Stimulated activated memory B cell treated with anti-CD40 and anti-IgM and Interleukin-4, amounts not matched to agents 10 μg/mL and 1 μg/mL and 100 μg/mL, for 72 hours (primary cell): ENCODE measurements at regions not wholly inside any gene's neighbourhood (a gene's known extent, or its start where the extent isn't known, plus 50 kb on each side); places are given as distances from the start of the nearest gene placed in this dataset.

Experiments
- ATAC-seq: fragments of 150-1000 bp; cut with Tn5 transposase; 2 replicates; pipeline ENCODE4 v1.10.0; 2021
- H3K27ac Mint-ChIP-seq: one replicate; pipeline ENCODE4 v1.8.0; 2022; ENCODE audit warnings: mild to moderate bottlenecking, mixed read lengths
- H3K27me3 Mint-ChIP-seq: one replicate; pipeline ENCODE4 v1.8.0; 2022; ENCODE audit warnings: mixed read lengths
- H3K36me3 Mint-ChIP-seq: one replicate; pipeline ENCODE4 v1.8.0; 2022; ENCODE audit warnings: mixed read lengths
- H3K4me1 Mint-ChIP-seq: one replicate; pipeline ENCODE4 v1.8.0; 2022; ENCODE audit warnings: mixed read lengths
- H3K4me3 Mint-ChIP-seq: one replicate; pipeline ENCODE4 v1.8.0; 2022; ENCODE audit warnings: mild to moderate bottlenecking, moderate library complexity, mixed read lengths
- H3K9me3 Mint-ChIP-seq: one replicate; pipeline ENCODE4 v1.8.0; 2022; ENCODE audit warnings: mixed read lengths

GRCh38 chr6:147858421-147858820 is 349.9 kb downstream of the SAMD5 start:
- no peak for ATAC-seq
- Mint-ChIP-seq H3K4me1 (no peaks in the 10 kb centered on the region), H3K9me3 (no peaks in the 10 kb centered on the region), H3K27me3 (no peaks in the 10 kb centered on the region), H3K4me3 (no peak overlapping the region), H3K36me3 (no peaks in the 10 kb centered on the region), H3K27ac (no peak overlapping the region)

- no peak for ATAC-seq
- Mint-ChIP-seq H3K27ac (no peak overlapping the region), H3K36me3 (no peaks in the 10 kb centered on the region), H3K4me1 (no peaks in the 10 kb centered on the region), H3K27me3 (no peaks in the 10 kb centered on the region), H3K4me3 (no peak overlapping the region), H3K9me3 (no peaks in the 10 kb centered on the region)
Measured at GRCh38 chr6:147859071-147859470, 350.6 kb downstream of the SAMD5 start.

- Mint-ChIP-seq H3K9me3 (no peaks in the 10 kb centered on the region), H3K27me3 (no peaks in the 10 kb centered on the region), H3K27ac (no peak overlapping the region), H3K36me3 (no peaks in the 10 kb centered on the region), H3K4me1 (no peaks in the 10 kb centered on the region), H3K4me3 (no peak overlapping the region)
- ATAC-seq, result no peak
Measured at GRCh38 chr6:147861696-147862095, 353.2 kb downstream of the SAMD5 start.

- no peak for ATAC-seq
Measured at GRCh38 chr6:147867433-147868226, 359.1 kb downstream of the SAMD5 start.

GRCh38 chr6:147868427-147869190 is 360.1 kb downstream of the SAMD5 start:
- Mint-ChIP-seq H3K27ac (no peak overlapping the region), H3K36me3 (no peaks in the 10 kb centered on the region), H3K27me3 (no peaks in the 10 kb centered on the region), H3K9me3 (no peaks in the 10 kb centered on the region), H3K4me3 (no peak overlapping the region), H3K4me1 (no peaks in the 10 kb centered on the region)
- ATAC-seq, result no peak

More at GRCh38 chr6:147867433-147868226, 359.1 kb downstream of the SAMD5 start:
- H3K4me1 Mint-ChIP-seq, result no peaks in the 10 kb centered on the region
- no peak overlapping the region for H3K4me3 Mint-ChIP-seq
- H3K36me3 Mint-ChIP-seq, result no peaks in the 10 kb centered on the region
- no peaks in the 10 kb centered on the region for H3K27me3 Mint-ChIP-seq
- H3K27ac Mint-ChIP-seq, result no peak overlapping the region
- H3K9me3 Mint-ChIP-seq, result no peaks in the 10 kb centered on the region

- ATAC-seq, result no peak
- Mint-ChIP-seq H3K4me1 (no peaks in the 10 kb centered on the region), H3K27ac (no peak overlapping the region), H3K9me3 (no peaks in the 10 kb centered on the region), H3K27me3 (no peaks in the 10 kb centered on the region), H3K4me3 (no peak overlapping the region), H3K36me3 (no peaks in the 10 kb centered on the region)
Measured at GRCh38 chr6:147869201-147869600, 360.7 kb downstream of the SAMD5 start.

- Mint-ChIP-seq H3K4me1 (no peaks in the 10 kb centered on the region), H3K36me3 (no peaks in the 10 kb centered on the region), H3K4me3 (no peak overlapping the region), H3K9me3 (no peaks in the 10 kb centered on the region), H3K27ac (no peak overlapping the region), H3K27me3 (no peaks in the 10 kb centered on the region)
- no peak for ATAC-seq
Measured at GRCh38 chr6:147869869-147870268, 361.4 kb downstream of the SAMD5 start.

GRCh38 chr6:147870506-147871110 is 362.1 kb downstream of the SAMD5 start:
- Mint-ChIP-seq H3K27me3 (no peaks in the 10 kb centered on the region), H3K4me3 (no peak overlapping the region), H3K27ac (no peak overlapping the region), H3K4me1 (no peaks in the 10 kb centered on the region), H3K36me3 (no peaks in the 10 kb centered on the region), H3K9me3 (no peaks in the 10 kb centered on the region)
- ATAC-seq, result no peak

- Mint-ChIP-seq H3K4me1 (no peaks in the 10 kb centered on the region), H3K9me3 (no peaks in the 10 kb centered on the region), H3K4me3 (no peak overlapping the region), H3K27ac (no peak overlapping the region), H3K27me3 (no peaks in the 10 kb centered on the region), H3K36me3 (no peaks in the 10 kb centered on the region)
- ATAC-seq, result no peak
Measured at GRCh38 chr6:147872002-147872401, 363.5 kb downstream of the SAMD5 start.

GRCh38 chr6:147873816-147874215 is 365.3 kb downstream of the SAMD5 start:
- Mint-ChIP-seq H3K9me3 (no peaks in the 10 kb centered on the region), H3K27ac (no peak overlapping the region), H3K4me3 (no peak overlapping the region), H3K36me3 (no peaks in the 10 kb centered on the region), H3K27me3 (no peaks in the 10 kb centered on the region), H3K4me1 (no peaks in the 10 kb centered on the region)
- ATAC-seq, result no peak

- no peaks in the 10 kb centered on the region for H3K4me1 Mint-ChIP-seq
- H3K4me3 Mint-ChIP-seq, result no peak overlapping the region
- H3K36me3 Mint-ChIP-seq, result no peaks in the 10 kb centered on the region
- no peaks in the 10 kb centered on the region for H3K27me3 Mint-ChIP-seq
- H3K9me3 Mint-ChIP-seq, result no peaks in the 10 kb centered on the region
- H3K27ac Mint-ChIP-seq, result no peak overlapping the region
- ATAC-seq, result no peak
Measured at GRCh38 chr6:147874322-147874721, 365.8 kb downstream of the SAMD5 start.

- H3K27me3 Mint-ChIP-seq, result no peaks in the 10 kb centered on the region
- no peak overlapping the region for H3K4me3 Mint-ChIP-seq
- no peaks in the 10 kb centered on the region for H3K36me3 Mint-ChIP-seq
- no peak overlapping the region for H3K27ac Mint-ChIP-seq
- no peak for ATAC-seq
- no peaks in the 10 kb centered on the region for H3K9me3 Mint-ChIP-seq
- no peaks in the 10 kb centered on the region for H3K4me1 Mint-ChIP-seq
Measured at GRCh38 chr6:147879031-147879580, 370.6 kb downstream of the SAMD5 start.

GRCh38 chr6:147881432-147881831 is 372.9 kb downstream of the SAMD5 start:
- Mint-ChIP-seq H3K27me3 (no peaks in the 10 kb centered on the region), H3K9me3 (no peaks in the 10 kb centered on the region), H3K36me3 (no peaks in the 10 kb centered on the region), H3K4me1 (no peaks in the 10 kb centered on the region), H3K4me3 (no peak overlapping the region), H3K27ac (no peak overlapping the region)
- ATAC-seq, result no peak

- no peaks in the 10 kb centered on the region for H3K36me3 Mint-ChIP-seq
- peaks cover 6% of the 10 kb centered on the region for H3K9me3 Mint-ChIP-seq
- no peak for ATAC-seq
- no peaks in the 10 kb centered on the region for H3K27me3 Mint-ChIP-seq
- no peak overlapping the region for H3K4me3 Mint-ChIP-seq
- no peak overlapping the region for H3K27ac Mint-ChIP-seq
- no peaks in the 10 kb centered on the region for H3K4me1 Mint-ChIP-seq
Measured at GRCh38 chr6:147888374-147888773, 379.9 kb downstream of the SAMD5 start.

- H3K9me3 Mint-ChIP-seq, result peaks cover 6% of the 10 kb centered on the region
- no peak overlapping the region for H3K4me3 Mint-ChIP-seq
- no peak overlapping the region for H3K27ac Mint-ChIP-seq
- H3K36me3 Mint-ChIP-seq, result no peaks in the 10 kb centered on the region
- ATAC-seq, result no peak
- H3K27me3 Mint-ChIP-seq, result no peaks in the 10 kb centered on the region
- H3K4me1 Mint-ChIP-seq, result no peaks in the 10 kb centered on the region
Measured at GRCh38 chr6:147891671-147892070, 383.2 kb downstream of the SAMD5 start.
